ENCODE measurements at regions not wholly inside any gene's neighbourhood (a gene's known extent, or its start where the extent isn't known, plus 50 kb on each side); places are given as distances from the start of the nearest gene placed in this dataset.

DNA sequence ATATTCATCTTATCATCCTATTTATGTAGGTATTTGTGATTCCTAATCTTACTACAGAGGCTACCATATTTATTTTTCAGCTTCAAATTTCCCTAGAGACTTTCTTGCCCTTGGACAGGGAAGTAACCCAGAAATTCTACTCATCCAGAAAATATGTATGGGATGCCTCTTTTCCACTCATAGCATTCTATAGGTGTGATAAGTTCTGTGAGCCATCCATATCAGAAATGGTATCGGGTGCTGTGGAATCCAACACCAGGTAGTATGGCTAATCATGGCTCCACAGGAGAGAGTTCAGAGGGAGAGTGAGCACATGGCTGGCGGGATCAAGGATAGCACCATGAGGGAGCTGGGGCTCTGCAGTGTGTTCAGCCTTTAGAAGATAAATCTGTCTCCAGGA, 349.3 kb upstream of the ACTBL2 start:
- H4K5ac ChIP-seq (ENCODE audit: insufficient read length, low read depth, low read length) = no peak overlapping the region
- H2BK15ac ChIP-seq (ENCODE audit: low read length) = no peak overlapping the region
- H2BK5ac ChIP-seq (ENCODE audit: low read depth, low read length) = no peak overlapping the region
- no peak overlapping the region for H2BK120ac ChIP-seq (replicated peaks; ENCODE audit: low read depth, low read length)
- H3K36me3 ChIP-seq (ENCODE audit: control insufficient read depth in 2 of 4, insufficient read depth in 4 of 4, low read length in 3 of 4) = no peaks in the 10 kb centered on the region
- no peak overlapping the region for H4K8ac ChIP-seq (ENCODE audit: extremely low read depth, insufficient read depth, low read length)
- H3K79me1 ChIP-seq (ENCODE audit: low read depth, low read length) = no peaks in the 10 kb centered on the region
- no peak overlapping the region for H3K18ac ChIP-seq (ENCODE audit: extremely low read depth, low read length)
- H3K27ac ChIP-seq (ENCODE audit: low read depth, low read length) = no peak overlapping the region
- H3K23ac ChIP-seq (ENCODE audit: insufficient read length) = no peak overlapping the region
- H3K4me1 ChIP-seq (replicated peaks in 1 of 4; ENCODE audit: control insufficient read depth in 3 of 4, insufficient read depth in 4 of 4, low read length in 3 of 4) = peaks cover 0 to 5% (median 2%) of the 10 kb centered on the region in 4 experiments; a peak in 3 of 7 replicates
- ChIA-PET CTCF (ENCODE audit: partially characterized antibody) (no interaction called here), POLR2A (ENCODE audit: partially characterized antibody) (no interaction called here)
- no peak for FAIRE-seq
- no peaks in the 10 kb centered on the region for H3K27me3 ChIP-seq (replicated peaks in 1 of 4; ENCODE audit: control insufficient read depth in 3 of 4, extremely low read depth in 1 of 4, insufficient read depth in 3 of 4, low read length in 3 of 4)
- no peak overlapping the region for H3K56ac ChIP-seq (replicated peaks; ENCODE audit: insufficient read length, low read depth, low read length)
- no peak overlapping the region for H2BK20ac ChIP-seq (ENCODE audit: low read length)
- H3K4me2 ChIP-seq (ENCODE audit: insufficient read depth in 1 of 2, low read depth in 2 of 2, low read length in 2 of 2) = no peak overlapping the region
- H2BK12ac ChIP-seq (ENCODE audit: low read depth, low read length) = no peak overlapping the region
- H3K4ac ChIP-seq (replicated peaks; ENCODE audit: insufficient read length, low read depth, low read length) = no peak overlapping the region
- no peak overlapping the region for H3K14ac ChIP-seq (ENCODE audit: insufficient read length)
- no peak overlapping the region for H2AFZ ChIP-seq (ENCODE audit: low read length)
- no peak overlapping the region for H3K4me3 ChIP-seq (ENCODE audit: extremely low read depth in 1 of 4, insufficient read depth in 2 of 4, low read depth in 3 of 4, low read length in 4 of 4)
- peaks cover 0 to 4% of the 10 kb centered on the region in 2 experiments; a peak in 1 of 4 replicates for H3K9me3 ChIP-seq (ENCODE audit: insufficient read depth in 2 of 2, low read depth in 1 of 2, low read length in 1 of 2)
- H3K23me2 ChIP-seq (ENCODE audit: low read depth, low read length) = no peaks in the 10 kb centered on the region
- H4K91ac ChIP-seq (replicated peaks; ENCODE audit: insufficient read length, low read length) = no peak overlapping the region
- no peaks in the 10 kb centered on the region for H4K20me1 ChIP-seq (replicated peaks in 1 of 2; ENCODE audit: control insufficient read depth in 1 of 2, insufficient read depth in 2 of 2, low read length in 2 of 2)
- H3K9ac ChIP-seq (replicated peaks in 1 of 4; ENCODE audit: extremely low read depth in 1 of 4, low read depth in 3 of 4, low read length in 3 of 4) = no peak overlapping the region
- no peaks in the 10 kb centered on the region for H3K79me2 ChIP-seq (ENCODE audit: control insufficient read depth in 1 of 2, insufficient read depth in 2 of 2, low read length in 2 of 2)
- DNase-seq (ENCODE audit: low read depth in 1 of 2, low spot score in 2 of 2) = no peak
- WGBS, 2 experiments (ENCODE audit: extremely low coverage in 1 of 2, insufficient coverage in 1 of 2, insufficient read length in 1 of 2, insufficient replicate concordance in 2 of 2, low coverage in 1 of 2, low lambda C conversion rate in 2 of 2, missing lambda C conversion rate in 1 of 2) = 89% methylated on average over 2 of the region's 2 CpGs; no CpG with 5 or more reads in 1 of the 2 experiments
- H2AK5ac ChIP-seq (ENCODE audit: low read depth, low read length) = no peak overlapping the region
- TF ChIP-seq CBX5 (IDR thresholded peaks at IDR 0.05; ENCODE audit: low read depth, low read length) (no peak), KDM5A (IDR thresholded peaks at IDR 0.05; ENCODE audit: low read length) (no peak), SIN3A (conservative IDR thresholded peaks at IDR 0.05 in 1 of 2, IDR thresholded peaks at IDR 0.05 in 1 of 2; ENCODE audit: low read depth in 1 of 2, low read length in 2 of 2) (no peak), EZH2 (IDR thresholded peaks at IDR 0.05; ENCODE audit: low read depth, low read length, severe bottlenecking) (no peak), CHD2 (IDR thresholded peaks at IDR 0.05; ENCODE audit: low read length) (no peak), CHD1 (IDR thresholded peaks at IDR 0.05; ENCODE audit: low read depth, low read length) (no peak), RAD21 (IDR thresholded peaks at IDR 0.05 in 1 of 2, conservative IDR thresholded peaks at IDR 0.05 in 1 of 2; ENCODE audit: low read depth in 2 of 2, low read length in 2 of 2) (no peak)

Data from H1 (cell line).